ENCODE measurements at regions not wholly inside any gene's neighbourhood (a gene's known extent, or its start where the extent isn't known, plus 50 kb on each side); places are given as distances from the start of the nearest gene placed in this dataset.
A peak's percentile ranks its signal among the peaks of the same experiment; 100 is the strongest.

DNA sequence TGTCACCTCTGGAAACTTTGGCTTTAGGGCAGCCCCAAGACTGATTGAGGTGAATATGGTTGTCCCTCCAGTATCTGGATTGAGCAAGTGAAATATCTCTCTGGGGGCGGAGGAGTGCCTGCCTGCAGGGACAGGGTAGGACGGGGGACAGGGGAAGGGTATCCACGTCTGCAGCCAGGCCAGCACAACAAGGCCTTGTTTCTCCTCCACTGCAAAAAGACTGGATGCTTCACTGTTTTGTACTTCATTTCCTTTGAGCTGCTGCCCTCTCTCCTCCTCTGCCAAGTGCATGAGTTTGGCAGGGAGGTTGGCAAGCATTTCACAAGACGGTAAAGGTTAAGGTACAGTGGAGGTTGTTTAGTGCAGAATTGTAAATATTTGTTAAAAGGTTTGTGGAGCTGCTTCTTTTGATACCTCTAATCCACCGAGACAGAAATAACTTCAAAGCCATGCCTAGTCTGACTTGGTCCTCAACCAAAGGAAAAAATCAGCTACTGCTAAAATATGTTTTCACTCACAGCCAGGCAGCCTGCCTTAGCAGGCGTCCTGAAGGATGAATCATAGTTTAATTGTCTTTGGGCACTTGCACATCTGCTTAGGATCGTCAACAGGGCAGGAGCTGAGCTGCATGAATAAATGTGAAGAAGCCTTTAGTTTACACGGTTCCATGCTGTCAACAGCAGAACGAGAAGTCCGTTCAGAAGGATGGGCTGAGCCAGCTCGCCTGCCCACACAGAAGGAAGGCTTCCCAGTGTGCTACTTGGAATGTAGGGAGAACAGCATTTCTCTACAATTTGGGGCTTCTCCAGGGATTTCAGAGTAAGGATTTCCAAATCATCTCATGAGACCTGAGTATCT, 269.7 kb downstream of the TTC6 start (continued):
- TF ChIP-seq, protein P1, sequence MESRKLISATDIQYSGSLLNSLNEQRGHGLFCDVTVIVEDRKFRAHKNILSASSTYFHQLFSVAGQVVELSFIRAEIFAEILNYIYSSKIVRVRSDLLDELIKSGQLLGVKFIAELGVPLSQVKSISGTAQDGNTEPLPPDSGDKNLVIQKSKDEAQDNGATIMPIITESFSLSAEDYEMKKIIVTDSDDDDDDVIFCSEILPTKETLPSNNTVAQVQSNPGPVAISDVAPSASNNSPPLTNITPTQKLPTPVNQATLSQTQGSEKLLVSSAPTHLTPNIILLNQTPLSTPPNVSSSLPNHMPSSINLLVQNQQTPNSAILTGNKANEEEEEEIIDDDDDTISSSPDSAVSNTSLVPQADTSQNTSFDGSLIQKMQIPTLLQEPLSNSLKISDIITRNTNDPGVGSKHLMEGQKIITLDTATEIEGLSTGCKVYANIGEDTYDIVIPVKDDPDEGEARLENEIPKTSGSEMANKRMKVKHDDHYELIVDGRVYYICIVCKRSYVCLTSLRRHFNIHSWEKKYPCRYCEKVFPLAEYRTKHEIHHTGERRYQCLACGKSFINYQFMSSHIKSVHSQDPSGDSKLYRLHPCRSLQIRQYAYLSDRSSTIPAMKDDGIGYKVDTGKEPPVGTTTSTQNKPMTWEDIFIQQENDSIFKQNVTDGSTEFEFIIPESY (CRISPR knock-in tag; IDR thresholded peaks at IDR 0.05) = peak; percentile 82
- TF ChIP-seq ZNF33A (CRISPR knock-in tag; IDR thresholded peaks at IDR 0.05; ENCODE audit: borderline replicate concordance) (peak; percentile 78; the same call in 1 of the 2 replicates), ZNF841 (CRISPR knock-in tag; IDR thresholded peaks at IDR 0.05; ENCODE audit: borderline replicate concordance) (no peak; the same call in 1 of the 2 replicates), CBFB (CRISPR knock-in tag; IDR thresholded peaks at IDR 0.05) (peak; percentile 87; the same call in 1 of the 2 replicates), TSC22D2 (CRISPR knock-in tag; IDR thresholded peaks at IDR 0.05; ENCODE audit: borderline replicate concordance) (peak; percentile 96; the same call in 1 of the 2 replicates), ZKSCAN8 (CRISPR knock-in tag; IDR thresholded peaks at IDR 0.05; ENCODE audit: borderline replicate concordance) (peak; percentile 98), ZSCAN21 (CRISPR knock-in tag; IDR thresholded peaks at IDR 0.05; ENCODE audit: borderline replicate concordance) (peak; percentile 91), FOXA1 (IDR thresholded peaks at IDR 0.05) (peak; percentile 84), FOXA1 (CRISPR knock-in tag; IDR thresholded peaks at IDR 0.05) (peak; percentile 93), ZNF781 (CRISPR knock-in tag; IDR thresholded peaks at IDR 0.05; ENCODE audit: borderline replicate concordance, not compliant biosample characterization) (peak; percentile 94), PLRG1 (conservative IDR thresholded peaks at IDR 0.05) (no peak), SCMH1 (CRISPR knock-in tag; IDR thresholded peaks at IDR 0.05; ENCODE audit: borderline replicate concordance) (no peak), RORA (CRISPR knock-in tag; IDR thresholded peaks at IDR 0.05) (no peak), ZFP82 (CRISPR knock-in tag; IDR thresholded peaks at IDR 0.05; ENCODE audit: borderline replicate concordance) (peak; percentile 88; the same call in 1 of the 2 replicates), EZH2 (conservative IDR thresholded peaks at IDR 0.05; ENCODE audit: low read depth, low read length) (no peak), ZNF549 (CRISPR knock-in tag; IDR thresholded peaks at IDR 0.05) (no peak)
- TF ChIP-seq, protein P2, sequence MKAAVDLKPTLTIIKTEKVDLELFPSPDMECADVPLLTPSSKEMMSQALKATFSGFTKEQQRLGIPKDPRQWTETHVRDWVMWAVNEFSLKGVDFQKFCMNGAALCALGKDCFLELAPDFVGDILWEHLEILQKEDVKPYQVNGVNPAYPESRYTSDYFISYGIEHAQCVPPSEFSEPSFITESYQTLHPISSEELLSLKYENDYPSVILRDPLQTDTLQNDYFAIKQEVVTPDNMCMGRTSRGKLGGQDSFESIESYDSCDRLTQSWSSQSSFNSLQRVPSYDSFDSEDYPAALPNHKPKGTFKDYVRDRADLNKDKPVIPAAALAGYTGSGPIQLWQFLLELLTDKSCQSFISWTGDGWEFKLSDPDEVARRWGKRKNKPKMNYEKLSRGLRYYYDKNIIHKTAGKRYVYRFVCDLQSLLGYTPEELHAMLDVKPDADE (CRISPR knock-in tag; IDR thresholded peaks at IDR 0.05) = no peak
- TF ChIP-seq, protein P3, sequence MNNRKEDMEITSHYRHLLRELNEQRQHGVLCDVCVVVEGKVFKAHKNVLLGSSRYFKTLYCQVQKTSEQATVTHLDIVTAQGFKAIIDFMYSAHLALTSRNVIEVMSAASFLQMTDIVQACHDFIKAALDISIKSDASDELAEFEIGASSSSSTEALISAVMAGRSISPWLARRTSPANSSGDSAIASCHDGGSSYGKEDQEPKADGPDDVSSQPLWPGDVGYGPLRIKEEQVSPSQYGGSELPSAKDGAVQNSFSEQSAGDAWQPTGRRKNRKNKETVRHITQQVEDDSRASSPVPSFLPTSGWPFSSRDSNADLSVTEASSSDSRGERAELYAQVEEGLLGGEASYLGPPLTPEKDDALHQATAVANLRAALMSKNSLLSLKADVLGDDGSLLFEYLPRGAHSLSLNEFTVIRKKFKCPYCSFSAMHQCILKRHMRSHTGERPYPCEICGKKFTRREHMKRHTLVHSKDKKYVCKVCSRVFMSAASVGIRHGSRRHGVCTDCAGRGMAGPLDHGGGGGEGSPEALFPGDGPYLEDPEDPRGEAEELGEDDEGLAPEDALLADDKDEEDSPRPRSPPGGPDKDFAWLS (CRISPR knock-in tag; IDR thresholded peaks at IDR 0.05; ENCODE audit: borderline replicate concordance) = peak; percentile 65; the same call in 1 of the 2 replicates
- TF ChIP-seq, protein P4, sequence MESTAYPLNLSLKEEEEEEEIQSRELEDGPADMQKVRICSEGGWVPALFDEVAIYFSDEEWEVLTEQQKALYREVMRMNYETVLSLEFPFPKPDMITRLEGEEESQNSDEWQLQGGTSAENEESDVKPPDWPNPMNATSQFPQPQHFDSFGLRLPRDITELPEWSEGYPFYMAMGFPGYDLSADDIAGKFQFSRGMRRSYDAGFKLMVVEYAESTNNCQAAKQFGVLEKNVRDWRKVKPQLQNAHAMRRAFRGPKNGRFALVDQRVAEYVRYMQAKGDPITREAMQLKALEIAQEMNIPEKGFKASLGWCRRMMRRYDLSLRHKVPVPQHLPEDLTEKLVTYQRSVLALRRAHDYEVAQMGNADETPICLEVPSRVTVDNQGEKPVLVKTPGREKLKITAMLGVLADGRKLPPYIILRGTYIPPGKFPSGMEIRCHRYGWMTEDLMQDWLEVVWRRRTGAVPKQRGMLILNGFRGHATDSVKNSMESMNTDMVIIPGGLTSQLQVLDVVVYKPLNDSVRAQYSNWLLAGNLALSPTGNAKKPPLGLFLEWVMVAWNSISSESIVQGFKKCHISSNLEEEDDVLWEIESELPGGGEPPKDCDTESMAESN (CRISPR knock-in tag; conservative IDR thresholded peaks at IDR 0.05) = peak; percentile 84
- TF ChIP-seq, protein P5, sequence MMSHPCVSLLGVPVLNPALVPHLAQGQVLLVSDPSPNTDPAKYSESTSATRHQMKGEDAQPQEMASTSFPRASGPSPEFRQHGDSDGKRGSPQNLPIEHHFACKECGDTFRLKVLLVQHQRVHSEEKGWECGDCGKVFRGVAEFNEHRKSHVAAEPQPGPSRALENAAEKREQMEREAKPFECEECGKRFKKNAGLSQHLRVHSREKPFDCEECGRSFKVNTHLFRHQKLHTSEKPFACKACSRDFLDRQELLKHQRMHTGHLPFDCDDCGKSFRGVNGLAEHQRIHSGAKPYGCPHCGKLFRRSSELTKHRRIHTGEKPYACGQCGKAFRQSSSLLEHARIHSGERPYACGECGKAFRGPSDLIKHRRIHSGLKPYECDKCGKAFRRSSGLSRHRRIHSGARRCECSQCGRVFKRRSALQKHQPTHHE (CRISPR knock-in tag; IDR thresholded peaks at IDR 0.05; ENCODE audit: borderline replicate concordance) = no peak; the same call in 1 of the 2 replicates
- TF ChIP-seq, protein P6, sequence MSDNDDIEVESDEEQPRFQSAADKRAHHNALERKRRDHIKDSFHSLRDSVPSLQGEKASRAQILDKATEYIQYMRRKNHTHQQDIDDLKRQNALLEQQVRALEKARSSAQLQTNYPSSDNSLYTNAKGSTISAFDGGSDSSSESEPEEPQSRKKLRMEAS (IDR thresholded peaks at IDR 0.05) = peak; percentile 84
